ENCODE measurements at regions not wholly inside any gene's neighbourhood (a gene's known extent, or its start where the extent isn't known, plus 50 kb on each side); places are given as distances from the start of the nearest gene placed in this dataset.

- no peak for TF ChIP-seq EZH2 (IDR thresholded peaks at IDR 0.05; ENCODE audit: borderline replicate concordance, low read depth, low read length, severe bottlenecking)
- TF ChIP-seq MAX (IDR thresholded peaks at IDR 0.05; ENCODE audit: insufficient read depth, insufficient read length) = no peak
- no peak for TF ChIP-seq POLR2AphosphoS5 (IDR thresholded peaks at IDR 0.05; ENCODE audit: insufficient read depth, low read depth, low read length)
- no peak for TF ChIP-seq POLR2A (IDR thresholded peaks at IDR 0.05; ENCODE audit: low read depth, low read length)
- TF ChIP-seq CTCF (IDR thresholded peaks at IDR 0.05; ENCODE audit: extremely low read depth in 1 of 2, insufficient read depth in 1 of 2, low read depth in 1 of 2, low read length in 2 of 2) = no peak
Measured at GRCh38 chr9:75541734-75542133, 348.7 kb upstream of the PCSK5 start.
